ENCODE measurements at regions not wholly inside any gene's neighbourhood (a gene's known extent, or its start where the extent isn't known, plus 50 kb on each side); places are given as distances from the start of the nearest gene placed in this dataset.

- DNase-seq: peak; percentile 70
Observed at GRCh38 chr5:5711112-5711511, 288.6 kb downstream of the ICE1 start.

- no peak for DNase-seq
Observed at GRCh38 chr5:5710471-5710870, 288.0 kb downstream of the ICE1 start.

GRCh38 chr5:5708367-5708919, 286.0 kb downstream of the ICE1 start:
- no peak for DNase-seq

GRCh38 chr5:5705010-5705409, 282.5 kb downstream of the ICE1 start:
- DNase-seq: no peak

- DNase-seq: no peak
Observed at GRCh38 chr5:5704352-5704751, 281.9 kb downstream of the ICE1 start.

GRCh38 chr5:5702934-5703333, 280.5 kb downstream of the ICE1 start:
- DNase-seq: no peak

GRCh38 chr5:5700549-5700948, 278.1 kb downstream of the ICE1 start:
- no peak for DNase-seq

- DNase-seq: no peak
Observed at GRCh38 chr5:5699062-5699461, 276.6 kb downstream of the ICE1 start.

GRCh38 chr5:5695266-5695665, 272.8 kb downstream of the ICE1 start:
- no peak for DNase-seq

- DNase-seq: no peak
Observed at GRCh38 chr5:5688925-5689310, 266.4 kb downstream of the ICE1 start.

GRCh38 chr5:5688194-5688924, 265.9 kb downstream of the ICE1 start:
- DNase-seq: no peak

- DNase-seq: no peak
Observed at GRCh38 chr5:5687113-5687512, 264.6 kb downstream of the ICE1 start.

GRCh38 chr5:5686356-5686755, 263.9 kb downstream of the ICE1 start:
- DNase-seq: no peak

GRCh38 chr5:5685737-5686136, 263.3 kb downstream of the ICE1 start:
- DNase-seq: no peak

- no peak for DNase-seq
Observed at GRCh38 chr5:5683174-5683573, 260.7 kb downstream of the ICE1 start.

GRCh38 chr5:5678909-5679308, 256.4 kb downstream of the ICE1 start:
- DNase-seq: no peak

- DNase-seq: no peak
Observed at GRCh38 chr5:5677738-5678137, 255.3 kb downstream of the ICE1 start.

- no peak for DNase-seq
Observed at GRCh38 chr5:5676218-5676617, 253.7 kb downstream of the ICE1 start.

- DNase-seq: no peak
Observed at GRCh38 chr5:5675511-5675910, 253.0 kb downstream of the ICE1 start.

GRCh38 chr5:5671823-5672222, 249.3 kb downstream of the ICE1 start:
- DNase-seq: no peak

GRCh38 chr5:5667136-5667554, 244.7 kb downstream of the ICE1 start:
- DNase-seq: no peak

- no peak for DNase-seq
Observed at GRCh38 chr5:5666369-5666768, 243.9 kb downstream of the ICE1 start.

GRCh38 chr5:5666076-5666365, 243.5 kb downstream of the ICE1 start:
- no peak for DNase-seq

- DNase-seq: no peak
Observed at GRCh38 chr5:5665225-5666075, 243.0 kb downstream of the ICE1 start.
